GM13976 (cell line): ENCODE measurements at regions not wholly inside any gene's neighbourhood (a gene's known extent, or its start where the extent isn't known, plus 50 kb on each side); places are given as distances from the start of the nearest gene placed in this dataset.

Source experiments
- DNase-seq: peaks from one replicate; pipeline ENCODE4 v3.0.0; 2012; ENCODE audit warnings: low spot score
- in situ Hi-C: fragments of 300-500 bp; cut with MboI; formaldehyde crosslinking; loops from one replicate; pipeline ENCODE4 v1.12.0; 2022; ENCODE audit warnings: low sequenced_read_pairs, mixed read lengths, inconsistent platforms; ENCODE audit not compliant: unreplicated experiment
- TF ChIP-seq, protein P1 (sequence below): IDR thresholded peaks from 2 replicates; pipeline ENCODE4 v1.5.1; 2012; ENCODE audit warnings: borderline replicate concordance, mild to moderate bottlenecking; ENCODE audit not compliant: insufficient read depth; ENCODE audit errors: extremely low read depth, missing control alignments, control extremely low read depth

- TF ChIP-seq, protein P1, sequence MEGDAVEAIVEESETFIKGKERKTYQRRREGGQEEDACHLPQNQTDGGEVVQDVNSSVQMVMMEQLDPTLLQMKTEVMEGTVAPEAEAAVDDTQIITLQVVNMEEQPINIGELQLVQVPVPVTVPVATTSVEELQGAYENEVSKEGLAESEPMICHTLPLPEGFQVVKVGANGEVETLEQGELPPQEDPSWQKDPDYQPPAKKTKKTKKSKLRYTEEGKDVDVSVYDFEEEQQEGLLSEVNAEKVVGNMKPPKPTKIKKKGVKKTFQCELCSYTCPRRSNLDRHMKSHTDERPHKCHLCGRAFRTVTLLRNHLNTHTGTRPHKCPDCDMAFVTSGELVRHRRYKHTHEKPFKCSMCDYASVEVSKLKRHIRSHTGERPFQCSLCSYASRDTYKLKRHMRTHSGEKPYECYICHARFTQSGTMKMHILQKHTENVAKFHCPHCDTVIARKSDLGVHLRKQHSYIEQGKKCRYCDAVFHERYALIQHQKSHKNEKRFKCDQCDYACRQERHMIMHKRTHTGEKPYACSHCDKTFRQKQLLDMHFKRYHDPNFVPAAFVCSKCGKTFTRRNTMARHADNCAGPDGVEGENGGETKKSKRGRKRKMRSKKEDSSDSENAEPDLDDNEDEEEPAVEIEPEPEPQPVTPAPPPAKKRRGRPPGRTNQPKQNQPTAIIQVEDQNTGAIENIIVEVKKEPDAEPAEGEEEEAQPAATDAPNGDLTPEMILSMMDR = no peak
- DNase-seq = no peak
- in situ Hi-C loops = no loop called here
These were observed 87.1 kb upstream of the ACTRT2 start for GRCh38 chr1:2934156-2934540.

- DNase-seq = no peak
- in situ Hi-C loops = no loop called here
- TF ChIP-seq, protein P1 = no peak
These were observed 86.6 kb upstream of the ACTRT2 start for GRCh38 chr1:2934642-2935081.

- TF ChIP-seq, protein P1 = no peak
- in situ Hi-C loops = no loop called here
- no peak for DNase-seq
These were observed 86.1 kb upstream of the ACTRT2 start for GRCh38 chr1:2935184-2935583.

- TF ChIP-seq, protein P1 = no peak
- no peak for DNase-seq
- in situ Hi-C loops = no loop called here
These were observed 85.4 kb upstream of the ACTRT2 start for GRCh38 chr1:2935751-2936390.

DNA sequence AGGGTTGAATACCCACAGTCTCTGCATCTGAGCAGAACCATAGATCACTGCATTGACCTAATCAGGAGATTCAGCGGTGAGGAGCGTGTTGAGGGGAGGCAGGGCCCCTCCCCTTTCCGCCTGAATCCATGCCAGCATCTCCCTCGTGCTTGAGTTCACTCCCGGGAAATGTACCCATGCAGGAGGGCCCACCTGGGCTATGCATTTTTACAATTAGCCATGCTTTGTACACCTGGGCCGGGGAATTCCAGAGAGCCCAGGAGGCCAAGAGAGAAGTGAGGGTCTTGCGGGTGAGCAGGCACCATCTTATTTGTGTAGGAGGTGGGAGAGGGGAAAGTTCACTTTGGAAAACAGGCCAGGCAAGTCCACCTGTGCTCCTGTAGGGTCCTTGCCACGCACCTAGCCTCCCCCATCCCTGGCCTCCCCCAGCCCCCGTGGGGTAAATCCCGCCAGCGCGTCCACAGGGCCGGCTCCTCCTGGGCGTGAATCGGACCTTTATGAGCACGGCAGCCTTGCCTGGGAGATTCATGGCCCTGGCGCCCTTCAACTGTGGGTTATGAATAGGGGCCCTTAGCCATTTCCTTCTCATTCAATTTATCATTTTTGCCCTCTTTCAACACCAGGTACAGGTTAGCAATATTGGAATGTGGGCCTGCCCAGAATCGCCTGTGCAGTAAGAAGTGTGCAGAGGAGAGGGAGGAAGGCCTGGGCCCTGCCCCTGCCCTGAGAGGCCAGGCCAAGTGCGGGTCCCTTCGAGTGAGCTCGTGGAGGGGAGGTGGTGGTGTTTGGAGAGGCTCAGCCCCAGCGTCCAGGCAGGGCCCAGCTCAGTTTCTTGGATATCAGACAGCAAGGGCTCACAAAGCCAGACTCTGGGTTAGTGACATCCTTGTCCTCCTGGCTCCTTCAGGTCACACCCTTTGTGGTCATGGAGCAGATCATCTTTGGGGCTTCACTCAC lies 84.4 kb upstream of the ACTRT2 start:
- in situ Hi-C loops = no loop called here
- TF ChIP-seq, protein P1 = no peak
- DNase-seq = no peak

DNA sequence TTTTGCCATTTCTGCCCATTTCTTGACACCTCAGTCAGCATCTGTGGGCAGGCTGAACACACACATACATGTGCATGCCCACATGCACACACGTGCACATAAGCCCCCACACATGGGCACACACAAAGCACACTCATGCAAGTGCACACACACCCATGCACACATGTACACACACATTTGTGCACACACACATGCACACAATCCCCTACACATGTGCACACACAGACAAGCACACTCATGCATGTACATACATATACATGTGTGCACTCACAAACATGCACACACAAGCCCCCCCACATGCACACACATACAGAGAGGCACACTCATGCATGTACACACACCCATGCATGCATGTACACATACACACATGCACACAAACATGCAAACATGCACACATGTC lies 83.5 kb upstream of the ACTRT2 start:
- DNase-seq = no peak
- in situ Hi-C loops = no loop called here
- TF ChIP-seq, protein P1 = no peak
